Upper lobe of left lung (tissue), 6 donors: ENCODE measurements at regions not wholly inside any gene's neighbourhood (a gene's known extent, or its start where the extent isn't known, plus 50 kb on each side); places are given as distances from the start of the nearest gene placed in this dataset.

Source experiments
- ATAC-seq, 2 donors: fragments of 200-7000 bp; cut with Tn5 transposase; one replicate each; pipeline ENCODE4 v1.9.1; 2022; ENCODE audit warnings: mild to moderate bottlenecking in 2 of 2, moderate library complexity in 2 of 2; ENCODE audit not compliant: low FRiP score in 2 of 2
- DNase-seq, 2 donors: peaks; one replicate each; pipeline ENCODE4 v3.0.0-alpha.2; 2019 to 2020
- H3K27ac ChIP-seq, 4 donors: fragments of 200-600 bp; sonication (generic); one replicate each; pipeline ENCODE4 v1.5.1; 2016 to 2019
- H3K27me3 ChIP-seq, 4 donors: fragments of 200-600 bp; sonication (generic); one replicate each; pipeline ENCODE4 v1.5.1; 2017 to 2019
- H3K36me3 ChIP-seq, 4 donors: fragments of 200-600 bp; sonication (generic); one replicate each; pipeline ENCODE4 v1.5.1; 2016 to 2019
- H3K4me1 ChIP-seq, 4 donors: fragments of 200-600 bp; sonication (generic); one replicate each; pipeline ENCODE4 v1.5.1; 2018 to 2019
- H3K4me3 ChIP-seq, 4 donors: fragments of 200-600 bp; sonication (generic); one replicate each; pipeline ENCODE4 v1.5.1; 2017 to 2019; ENCODE audit warnings: mild to moderate bottlenecking in 2 of 4, moderate library complexity in 1 of 4
- H3K9me3 ChIP-seq, 4 donors: fragments of 200-600 bp; sonication (generic); one replicate each; pipeline ENCODE4 v1.5.1; 2018 to 2019
- EP300 ChIP-seq, 4 donors: sonication (generic); formaldehyde crosslinking; IDR thresholded peaks; one replicate each; pipeline ENCODE4 v1.5.1; 2017; ENCODE audit warnings: antibody characterized with exemption in 4 of 4, control low read depth in 2 of 4
- POLR2A ChIP-seq, 4 donors: fragments of 450-650 bp; IDR thresholded peaks; one replicate each; pipeline ENCODE4 v1.5.1; 2016 to 2017; ENCODE audit warnings: antibody characterized with exemption in 4 of 4, mild to moderate bottlenecking in 2 of 4
- POLR2AphosphoS5 ChIP-seq, 2 donors: sonication (generic); formaldehyde crosslinking; IDR thresholded peaks; one replicate each; pipeline ENCODE4 v1.5.1; 2017; ENCODE audit warnings: antibody characterized with exemption in 2 of 2
- WGBS, 2 donors: methylation state at CpG; one replicate each; pipeline ENCODE4 v1.1.5; 2017 to 2018; 5-methylcytosine and 5-hydroxymethylcytosine counted together
- TF ChIP-seq, protein P1 (sequence below), 6 experiments: fragments of 450-650 bp in 4 of 6; fragments of 200-600 bp in 2 of 6; sonication (generic) in 2 of 6; IDR thresholded peaks; one replicate each; pipeline ENCODE4 v1.5.1; 2016 to 2019; ENCODE audit warnings: antibody characterized with exemption in 6 of 6
- donor health status: DM: no; HTN: no; CAD: no; lungs with moderate emphysema.
- donor health status: DM: no; HTN: yes; CAD: no; lungs with severe emphysema.

DNA sequence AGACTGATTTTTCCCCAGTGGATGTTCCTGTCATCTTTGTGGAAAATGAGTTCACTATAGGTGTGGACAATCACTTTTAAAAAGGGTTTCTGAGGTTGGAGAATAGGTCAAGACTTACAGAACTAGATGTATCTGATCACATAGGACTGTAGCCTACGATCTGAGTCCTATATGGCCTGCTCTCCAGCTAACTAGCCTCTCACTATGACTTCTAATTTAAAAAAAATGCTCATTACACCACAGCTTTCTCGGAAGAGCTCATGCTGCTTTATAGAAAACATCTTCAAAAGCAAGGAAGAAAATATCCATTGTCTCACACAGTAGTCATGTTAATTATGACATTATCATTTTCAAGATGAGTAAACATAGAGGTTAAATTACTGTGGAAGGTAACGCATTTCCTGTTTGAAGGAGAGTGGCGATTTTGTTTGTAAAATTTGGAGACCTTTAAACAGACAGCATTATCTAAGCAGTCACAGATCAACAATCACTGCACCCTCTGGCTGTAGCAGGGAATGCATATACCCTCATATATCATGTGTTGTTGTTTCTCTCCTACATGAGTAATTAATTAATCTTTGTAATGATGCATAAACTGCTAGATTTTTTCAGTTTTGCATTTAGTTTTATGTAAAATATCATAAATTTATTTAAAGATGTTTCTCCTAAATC, 573.7 kb downstream of the GABRG2 start:
- 44 to 48% methylated on average over 4 of the region's 4 CpGs for WGBS, 2 donors
- DNase-seq: no peak
- no peak for ATAC-seq

DNA sequence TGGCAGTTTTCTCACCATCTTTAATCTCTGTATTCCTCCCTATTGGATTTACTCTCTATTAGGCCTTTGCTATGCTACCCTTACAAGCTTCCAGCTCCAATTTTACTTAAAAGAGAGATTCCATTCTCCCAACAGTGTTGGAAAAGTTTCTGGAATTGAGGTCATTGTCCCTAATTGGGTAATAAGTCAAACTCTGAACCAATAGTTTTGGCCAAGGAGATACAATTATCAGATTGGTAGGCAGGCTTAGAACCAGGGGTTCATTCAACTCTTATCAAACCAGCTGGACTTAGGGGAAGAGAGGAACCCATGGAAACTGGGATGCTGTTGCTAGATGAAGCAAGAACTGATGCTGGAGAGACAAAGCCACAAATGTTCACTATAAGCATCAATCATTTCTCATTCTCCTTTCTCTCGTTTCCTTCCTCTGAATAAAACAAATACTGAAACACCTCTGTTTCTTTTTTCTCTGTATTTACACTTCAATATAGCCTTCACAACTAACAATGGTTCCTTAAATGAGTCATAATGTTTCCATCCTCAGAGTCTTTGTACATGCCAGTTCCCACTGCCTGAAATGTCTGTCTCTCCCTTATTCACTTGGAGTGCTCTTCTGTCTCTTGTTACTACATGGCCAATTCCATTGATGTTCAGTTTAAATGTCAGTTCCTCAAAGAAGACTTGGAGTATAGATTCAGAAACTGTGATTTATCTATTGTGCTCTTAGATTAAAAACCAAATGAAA, 587.3 kb downstream of the GABRG2 start:
- Histone ChIP-seq H3K27me3 (no peaks in the 10 kb centered on the region), H3K4me3 (no peak overlapping the region), H3K36me3 (no peaks in the 10 kb centered on the region), H3K9me3 (no peaks in the 10 kb centered on the region), H3K4me1 (no peaks in the 10 kb centered on the region), H3K27ac (no peak overlapping the region)
- ATAC-seq (no peak), DNase-seq (no peak)
- TF ChIP-seq, protein P1, sequence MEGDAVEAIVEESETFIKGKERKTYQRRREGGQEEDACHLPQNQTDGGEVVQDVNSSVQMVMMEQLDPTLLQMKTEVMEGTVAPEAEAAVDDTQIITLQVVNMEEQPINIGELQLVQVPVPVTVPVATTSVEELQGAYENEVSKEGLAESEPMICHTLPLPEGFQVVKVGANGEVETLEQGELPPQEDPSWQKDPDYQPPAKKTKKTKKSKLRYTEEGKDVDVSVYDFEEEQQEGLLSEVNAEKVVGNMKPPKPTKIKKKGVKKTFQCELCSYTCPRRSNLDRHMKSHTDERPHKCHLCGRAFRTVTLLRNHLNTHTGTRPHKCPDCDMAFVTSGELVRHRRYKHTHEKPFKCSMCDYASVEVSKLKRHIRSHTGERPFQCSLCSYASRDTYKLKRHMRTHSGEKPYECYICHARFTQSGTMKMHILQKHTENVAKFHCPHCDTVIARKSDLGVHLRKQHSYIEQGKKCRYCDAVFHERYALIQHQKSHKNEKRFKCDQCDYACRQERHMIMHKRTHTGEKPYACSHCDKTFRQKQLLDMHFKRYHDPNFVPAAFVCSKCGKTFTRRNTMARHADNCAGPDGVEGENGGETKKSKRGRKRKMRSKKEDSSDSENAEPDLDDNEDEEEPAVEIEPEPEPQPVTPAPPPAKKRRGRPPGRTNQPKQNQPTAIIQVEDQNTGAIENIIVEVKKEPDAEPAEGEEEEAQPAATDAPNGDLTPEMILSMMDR (IDR thresholded peaks at IDR 0.05): no peak
- no peak for TF ChIP-seq POLR2AphosphoS5 (IDR thresholded peaks at IDR 0.05)
- TF ChIP-seq EP300 (IDR thresholded peaks at IDR 0.05): no peak
- no peak for TF ChIP-seq POLR2A (IDR thresholded peaks at IDR 0.05)
- 34 to 61% methylated on average over 1 of the region's 1 CpG for WGBS, 2 donors

More for the DNA sequence above, 573.7 kb downstream of the GABRG2 start:
- no peak overlapping the region for H3K27ac ChIP-seq
- no peaks in the 10 kb centered on the region for H3K4me1 ChIP-seq
- TF ChIP-seq, protein P1 (IDR thresholded peaks at IDR 0.05): no peak
- no peak for TF ChIP-seq POLR2AphosphoS5 (IDR thresholded peaks at IDR 0.05)
- no peaks in the 10 kb centered on the region for H3K9me3 ChIP-seq
- no peak overlapping the region for H3K4me3 ChIP-seq
- H3K27me3 ChIP-seq: no peaks in the 10 kb centered on the region
- H3K36me3 ChIP-seq: no peaks in the 10 kb centered on the region

DNA sequence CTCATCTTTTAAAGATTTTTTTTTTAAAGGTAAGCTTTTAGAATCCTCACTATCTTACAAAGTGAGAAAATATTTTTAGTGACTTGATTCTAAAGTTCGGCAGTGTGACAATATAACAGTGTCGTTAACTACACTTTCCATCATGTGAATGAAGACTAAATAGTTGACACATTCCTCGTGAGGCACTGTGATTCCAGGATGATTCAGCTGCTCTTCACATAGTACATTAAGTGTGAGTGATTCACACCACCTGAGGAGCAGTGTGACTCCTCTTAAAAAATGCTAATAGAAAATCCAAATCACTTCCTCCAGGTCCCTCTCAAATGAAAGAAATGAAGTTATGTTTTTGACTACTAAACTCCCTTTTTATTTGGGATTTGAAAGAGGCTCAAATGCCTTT, 589.5 kb downstream of the GABRG2 start:
- H3K27me3 ChIP-seq: no peaks in the 10 kb centered on the region
- TF ChIP-seq EP300 (IDR thresholded peaks at IDR 0.05) (no peak), POLR2AphosphoS5 (IDR thresholded peaks at IDR 0.05) (no peak), POLR2A (IDR thresholded peaks at IDR 0.05) (no peak)
- TF ChIP-seq, protein P1 (IDR thresholded peaks at IDR 0.05): no peak
- H3K4me3 ChIP-seq: no peak overlapping the region
- DNase-seq (no peak), ATAC-seq (no peak)
- no peaks in the 10 kb centered on the region for H3K36me3 ChIP-seq
- 49 to 52% methylated on average over 3 of the region's 3 CpGs for WGBS, 2 donors
- no peaks in the 10 kb centered on the region for H3K4me1 ChIP-seq
- H3K27ac ChIP-seq: no peak overlapping the region
- H3K9me3 ChIP-seq: no peaks in the 10 kb centered on the region

DNA sequence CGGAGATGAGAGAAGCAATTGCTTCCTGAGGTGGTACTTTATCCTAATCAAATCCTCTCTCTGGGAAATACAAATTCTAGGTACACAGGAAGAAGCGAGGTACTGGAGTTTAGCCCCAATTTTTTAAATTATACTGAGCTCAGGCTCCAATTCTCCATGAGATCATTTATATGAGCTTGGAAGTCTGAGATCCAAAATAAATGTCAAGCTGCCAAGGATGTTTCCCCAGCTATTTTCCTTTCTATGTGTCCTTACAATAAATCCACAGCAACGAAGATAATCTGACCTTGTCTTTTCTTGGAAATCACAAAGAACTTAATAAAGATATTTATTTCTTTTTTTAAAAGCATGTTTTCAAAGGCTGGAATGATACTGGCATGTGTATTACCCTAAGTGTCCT, 597.3 kb downstream of the GABRG2 start:
- no peaks in the 10 kb centered on the region for H3K27me3 ChIP-seq
- H3K27ac ChIP-seq: no peak overlapping the region
- H3K9me3 ChIP-seq: no peaks in the 10 kb centered on the region
- no peaks in the 10 kb centered on the region for H3K4me1 ChIP-seq
- TF ChIP-seq POLR2AphosphoS5 (IDR thresholded peaks at IDR 0.05): no peak
- no peak for TF ChIP-seq EP300 (IDR thresholded peaks at IDR 0.05)
- no peak for TF ChIP-seq POLR2A (IDR thresholded peaks at IDR 0.05)
- H3K36me3 ChIP-seq: no peaks in the 10 kb centered on the region
- DNase-seq (no peak), ATAC-seq (no peak)
- no peak overlapping the region for H3K4me3 ChIP-seq
- 76 to 78% methylated on average over 3 of the region's 3 CpGs for WGBS, 2 donors

DNA sequence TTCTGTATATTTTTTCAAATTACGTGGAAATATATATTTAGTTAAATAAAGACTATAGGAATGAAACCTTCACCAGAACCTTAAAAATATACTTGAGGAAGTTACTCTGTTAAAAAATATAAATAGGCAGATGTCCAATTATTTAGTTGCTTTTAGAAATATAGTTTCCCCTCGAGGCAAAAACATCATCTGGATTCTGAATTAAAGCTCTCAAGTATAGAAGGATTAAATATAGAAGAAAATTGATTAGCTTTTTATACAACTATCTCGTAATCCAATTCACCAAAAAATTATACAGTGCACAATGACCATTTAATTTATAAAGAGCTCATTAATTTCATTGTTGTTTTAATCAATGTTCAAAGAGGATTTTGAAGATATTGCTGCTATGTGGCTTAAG, 601.4 kb downstream of the GABRG2 start:
- Histone ChIP-seq H3K36me3 (no peaks in the 10 kb centered on the region), H3K4me3 (no peak overlapping the region), H3K4me1 (no peaks in the 10 kb centered on the region), H3K27ac (no peak overlapping the region), H3K27me3 (no peaks in the 10 kb centered on the region), H3K9me3 (no peaks in the 10 kb centered on the region)
- WGBS, 2 donors: 65% methylated on average over 3 of the region's 3 CpGs
- ATAC-seq (no peak), DNase-seq (no peak)
- TF ChIP-seq, protein P1 (IDR thresholded peaks at IDR 0.05): no peak
- TF ChIP-seq POLR2A (IDR thresholded peaks at IDR 0.05): no peak
